ENCODE measurements at regions not wholly inside any gene's neighbourhood (a gene's known extent, or its start where the extent isn't known, plus 50 kb on each side); places are given as distances from the start of the nearest gene placed in this dataset.
"Not testable (repeated sequence)": the region's sequence is repeated elsewhere in the genome, so short reads cannot be mapped to it uniquely, and the experiment has no call there.

DNA sequence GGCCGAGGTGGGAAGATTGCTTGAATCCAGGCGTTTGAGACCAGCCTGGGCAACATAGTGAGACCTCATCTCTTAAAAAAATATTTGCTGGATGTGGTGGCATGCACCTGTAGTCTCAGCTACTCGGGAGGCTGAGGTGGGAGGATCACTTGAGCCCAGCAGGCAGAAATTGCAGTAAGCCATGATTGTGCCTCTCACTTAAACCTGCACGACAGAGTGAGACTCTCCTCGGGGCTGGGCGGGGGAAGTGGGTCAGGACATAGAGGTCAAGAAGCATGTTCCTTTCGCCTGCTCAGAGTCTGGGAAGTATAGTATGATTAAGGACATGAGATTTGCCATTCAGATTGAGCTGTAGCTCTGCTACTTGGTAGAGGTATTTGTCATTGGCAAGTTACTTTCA lies 52.3 kb downstream of the SEPTIN7 start:
- peaks cover 15 to 42% of the 10 kb centered on the region in 2 donors for H3K36me3 Mint-ChIP-seq
- not testable (repeated sequence) for DNase-seq; H3K4me3 Mint-ChIP-seq; ATAC-seq (replicated peaks); H3K27ac Mint-ChIP-seq; H3K27me3 Mint-ChIP-seq; H3K9me3 Mint-ChIP-seq
- peaks cover 25 to 45% of the 10 kb centered on the region in 2 donors for H3K4me1 Mint-ChIP-seq

- Mint-ChIP-seq H3K4me1 (peaks cover 25 to 45% of the 10 kb centered on the region in 2 donors), H3K27me3 (no peaks in the 10 kb centered on the region), H3K9me3 (peaks cover 3 to 8% of the 10 kb centered on the region in 2 donors), H3K4me3 (no peak overlapping the region), H3K27ac (no peak overlapping the region), H3K36me3 (peaks cover 17 to 49% of the 10 kb centered on the region in 2 donors)
- no peak for DNase-seq
- ATAC-seq (replicated peaks) = no peak
Measured at GRCh38 chr7:35854311-35854710, 53.5 kb downstream of the SEPTIN7 start.

DNA sequence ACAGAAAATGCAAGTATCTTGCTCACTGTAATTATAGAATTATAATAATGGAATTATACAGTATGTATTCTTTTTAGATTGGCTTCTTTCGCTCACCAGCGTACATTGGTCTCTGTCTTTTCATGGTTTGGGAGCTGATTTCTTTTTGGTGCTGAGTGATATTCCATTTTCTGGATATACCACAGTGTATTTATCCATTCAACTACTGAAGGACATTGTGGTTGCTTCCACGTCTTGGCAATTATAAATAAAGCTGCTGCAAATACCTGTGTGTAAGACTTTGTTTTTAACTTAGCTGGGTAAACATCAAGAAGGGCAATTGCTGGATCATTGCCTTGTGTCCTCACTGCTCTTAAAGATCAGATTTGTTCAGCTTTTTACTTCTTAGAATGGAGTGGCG lies 55.3 kb downstream of the SEPTIN7 start:
- ATAC-seq (replicated peaks) (no peak), DNase-seq (no peak)
- peaks cover 24 to 53% of the 10 kb centered on the region in 2 donors for H3K36me3 Mint-ChIP-seq
- H3K4me1 Mint-ChIP-seq = peaks cover 33 to 50% of the 10 kb centered on the region in 2 donors
- no peak overlapping the region for H3K4me3 Mint-ChIP-seq
- H3K9me3 Mint-ChIP-seq = peaks cover 3 to 8% of the 10 kb centered on the region in 2 donors
- H3K27me3 Mint-ChIP-seq = no peaks in the 10 kb centered on the region
- H3K27ac Mint-ChIP-seq = peak overlapping the region; percentile 56

DNA sequence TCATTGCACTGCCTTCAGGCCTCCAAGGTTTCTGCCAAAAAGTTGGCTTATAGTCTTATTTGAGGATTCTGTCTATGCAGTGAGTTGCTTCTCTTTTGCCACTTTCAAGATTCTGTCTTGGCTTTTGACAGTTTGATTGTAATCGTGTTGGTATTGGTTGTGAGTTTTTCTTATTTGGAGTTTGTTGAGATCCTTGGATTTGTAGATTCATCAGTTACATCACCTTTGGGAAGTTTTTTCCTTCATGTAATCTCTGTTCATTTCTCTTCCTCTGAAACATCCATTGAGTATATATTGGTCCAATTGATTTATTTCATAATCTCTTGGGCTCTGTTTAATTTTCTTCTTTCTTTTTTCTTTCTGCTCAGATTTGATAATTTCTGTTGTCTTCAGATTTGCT lies 59.8 kb downstream of the SEPTIN7 start:
- H3K4me3 Mint-ChIP-seq = no peak overlapping the region
- DNase-seq (no peak), ATAC-seq (replicated peaks) (no peak)
- peaks cover 23 to 54% of the 10 kb centered on the region in 2 donors for H3K36me3 Mint-ChIP-seq
- no peaks in the 10 kb centered on the region for H3K27me3 Mint-ChIP-seq
- peaks cover 3 to 8% of the 10 kb centered on the region in 2 donors for H3K9me3 Mint-ChIP-seq
- peak overlapping the region; percentile 32 for H3K27ac Mint-ChIP-seq
- peaks cover 31 to 44% of the 10 kb centered on the region in 2 donors for H3K4me1 Mint-ChIP-seq

DNA sequence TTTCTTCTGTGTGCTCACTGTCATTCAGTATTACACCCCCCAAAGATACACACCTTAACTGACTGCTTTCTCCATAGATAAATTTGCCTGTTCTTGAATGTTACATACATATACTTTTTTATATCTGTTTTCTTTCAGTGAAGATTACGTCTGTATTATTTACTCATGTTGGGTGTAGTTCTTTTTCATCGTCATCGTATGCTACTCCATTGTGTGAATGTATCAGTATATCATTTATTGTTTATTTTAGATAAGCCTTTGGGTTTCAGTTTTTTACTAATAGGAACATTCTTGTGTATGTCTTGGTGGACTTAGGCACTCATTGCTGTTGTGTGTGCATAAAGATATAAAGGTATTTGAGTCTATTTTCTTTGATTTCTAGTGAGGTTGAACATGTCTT lies 64.4 kb downstream of the SEPTIN7 start:
- Mint-ChIP-seq H3K9me3 (no peaks in the 10 kb centered on the region), H3K36me3 (peaks cover 22 to 59% of the 10 kb centered on the region in 2 donors)

GRCh38 chr7:35866186-35866585 lies 65.3 kb downstream of the SEPTIN7 start:
- Mint-ChIP-seq H3K36me3 (peaks cover 17 to 56% of the 10 kb centered on the region in 2 donors), H3K4me3 (no peak overlapping the region), H3K27me3 (no peaks in the 10 kb centered on the region), H3K4me1 (peaks cover 26 to 33% of the 10 kb centered on the region in 2 donors), H3K9me3 (no peaks in the 10 kb centered on the region), H3K27ac (no peak overlapping the region)
- no peak for DNase-seq
- no peak for ATAC-seq (replicated peaks)

More for the DNA sequence above, 64.4 kb downstream of the SEPTIN7 start:
- no peak for ATAC-seq (replicated peaks)
- Mint-ChIP-seq H3K27ac (no peak overlapping the region), H3K4me1 (peaks cover 31 to 37% of the 10 kb centered on the region in 2 donors), H3K4me3 (no peak overlapping the region), H3K27me3 (no peaks in the 10 kb centered on the region)
- no peak for DNase-seq

GRCh38 chr7:35869117-35869516 lies 68.3 kb downstream of the SEPTIN7 start:
- Mint-ChIP-seq H3K27ac (peak overlapping the region; percentile 20), H3K4me1 (peaks cover 21 to 28% of the 10 kb centered on the region in 2 donors), H3K4me3 (peak overlapping the region; percentile 2 to 40), H3K36me3 (peaks cover 18 to 53% of the 10 kb centered on the region in 2 donors)
- DNase-seq, H3K9me3 Mint-ChIP-seq, H3K27me3 Mint-ChIP-seq: not testable (repeated sequence)
- ATAC-seq (replicated peaks) = peak; percentile 27 to 56

DNA sequence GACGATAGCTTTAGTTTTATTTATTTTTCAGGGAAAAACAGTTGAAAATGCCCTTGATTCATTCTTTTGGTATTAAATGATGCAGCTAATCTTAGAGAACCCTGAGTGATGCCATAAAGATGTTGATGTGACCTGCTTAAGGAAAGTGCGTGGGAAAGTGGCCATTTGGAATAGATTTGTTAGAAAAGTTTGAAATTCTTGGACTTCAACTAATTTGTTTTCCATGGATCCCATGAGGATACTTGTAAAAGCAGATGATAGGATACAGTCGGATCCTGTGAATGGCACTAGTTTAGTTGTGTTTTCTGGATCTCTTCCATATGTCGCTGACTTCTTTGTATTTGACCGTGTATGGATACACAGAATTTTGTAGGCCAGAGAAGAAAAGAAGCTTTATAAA lies 69.0 kb downstream of the SEPTIN7 start:
- ATAC-seq (replicated peaks) = no peak
- H3K36me3 Mint-ChIP-seq = peaks cover 20 to 51% of the 10 kb centered on the region in 2 donors
- H3K4me3 Mint-ChIP-seq = no peak overlapping the region
- H3K27me3 Mint-ChIP-seq = no peaks in the 10 kb centered on the region
- DNase-seq = no peak
- H3K27ac Mint-ChIP-seq = peak overlapping the region; percentile 20
- H3K4me1 Mint-ChIP-seq = peaks cover 20 to 33% of the 10 kb centered on the region in 2 donors
- H3K9me3 Mint-ChIP-seq = no peaks in the 10 kb centered on the region

GRCh38 chr7:35871856-35872255 lies 71.0 kb downstream of the SEPTIN7 start:
- Mint-ChIP-seq H3K27ac (no peak overlapping the region), H3K27me3 (no peaks in the 10 kb centered on the region), H3K36me3 (peaks cover 18 to 35% of the 10 kb centered on the region in 2 donors), H3K9me3 (no peaks in the 10 kb centered on the region), H3K4me1 (peaks cover 20 to 33% of the 10 kb centered on the region in 2 donors), H3K4me3 (no peak overlapping the region)
- DNase-seq (no peak), ATAC-seq (replicated peaks) (no peak)

DNA sequence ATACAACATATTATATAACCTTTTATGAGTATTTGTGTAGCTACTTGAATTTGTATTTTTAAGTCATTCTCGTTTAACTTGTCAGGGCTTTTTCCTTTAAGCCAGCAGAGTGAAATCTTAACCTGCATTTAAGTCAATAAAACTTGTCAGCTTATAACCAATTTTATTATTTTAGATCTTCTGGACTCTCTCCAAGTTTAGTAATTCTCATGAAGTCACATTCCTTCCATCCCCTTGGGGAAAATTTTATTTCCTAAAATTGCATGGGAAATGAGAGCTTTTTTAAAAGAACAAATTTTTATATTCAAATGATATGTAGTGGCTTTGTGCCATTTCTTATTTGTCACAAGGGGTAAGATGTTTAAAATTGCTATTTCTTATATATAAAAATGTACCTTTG lies 74.0 kb downstream of the SEPTIN7 start:
- H3K36me3 Mint-ChIP-seq = peaks cover 24 to 33% of the 10 kb centered on the region in 2 donors
- H3K27ac Mint-ChIP-seq = no peak overlapping the region
- no peaks in the 10 kb centered on the region for H3K27me3 Mint-ChIP-seq
- no peak overlapping the region for H3K4me3 Mint-ChIP-seq
- ATAC-seq (replicated peaks) (no peak), DNase-seq (no peak)
- H3K9me3 Mint-ChIP-seq = no peaks in the 10 kb centered on the region
- peaks cover 11 to 24% of the 10 kb centered on the region in 2 donors for H3K4me1 Mint-ChIP-seq

DNA sequence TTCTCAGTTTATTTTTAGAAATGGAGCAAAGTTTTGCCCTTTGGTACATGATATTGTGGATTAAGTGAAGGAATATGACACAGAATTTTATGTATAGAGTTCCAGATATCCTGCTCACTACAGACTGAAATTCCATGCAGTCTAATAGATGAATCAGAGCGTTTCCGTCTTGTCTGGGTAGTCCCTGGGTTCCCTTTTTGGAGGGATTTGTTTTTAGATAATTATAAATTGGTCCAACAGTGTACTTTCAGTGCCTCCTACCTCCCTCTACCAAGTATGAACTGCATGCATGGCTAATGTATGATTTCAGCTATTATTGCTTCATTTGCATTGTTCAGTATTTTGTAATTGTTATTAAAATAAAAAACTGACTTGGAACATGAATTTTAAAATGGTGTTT lies 74.4 kb downstream of the SEPTIN7 start:
- H3K9me3 Mint-ChIP-seq = no peaks in the 10 kb centered on the region
- no peak for ATAC-seq (replicated peaks)
- H3K27me3 Mint-ChIP-seq = no peaks in the 10 kb centered on the region
- DNase-seq = no peak
- peaks cover 23 to 33% of the 10 kb centered on the region in 2 donors for H3K36me3 Mint-ChIP-seq
- no peak overlapping the region for H3K27ac Mint-ChIP-seq
- H3K4me3 Mint-ChIP-seq = no peak overlapping the region
- peaks cover 9 to 20% of the 10 kb centered on the region in 2 donors for H3K4me1 Mint-ChIP-seq

DNA sequence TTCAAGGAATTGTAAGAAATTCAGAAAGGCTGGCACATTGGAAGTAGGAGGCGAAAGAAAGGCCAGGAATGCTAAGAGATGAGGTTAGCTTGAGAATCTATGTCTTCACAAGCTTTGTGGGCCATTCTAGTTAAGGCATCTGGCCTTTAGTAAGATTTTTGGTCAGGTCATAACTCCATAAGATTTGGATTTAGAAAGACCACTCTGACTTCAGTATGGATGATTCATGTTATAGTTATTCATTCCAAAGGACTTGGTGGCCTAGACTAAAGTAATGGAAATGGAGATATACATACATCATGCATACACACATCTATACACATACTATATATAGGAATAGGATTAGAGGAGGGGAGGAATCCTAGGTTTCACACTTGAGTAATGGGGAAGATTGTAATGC lies 77.5 kb downstream of the SEPTIN7 start:
- Mint-ChIP-seq H3K4me1 (peaks cover 5 to 15% of the 10 kb centered on the region in 2 donors), H3K27me3 (no peaks in the 10 kb centered on the region), H3K36me3 (peaks cover 25 to 38% of the 10 kb centered on the region in 2 donors), H3K9me3 (no peaks in the 10 kb centered on the region), H3K4me3 (no peak overlapping the region), H3K27ac (peak overlapping the region; percentile 16)
- ATAC-seq (replicated peaks) (no peak), DNase-seq (no peak)

DNA sequence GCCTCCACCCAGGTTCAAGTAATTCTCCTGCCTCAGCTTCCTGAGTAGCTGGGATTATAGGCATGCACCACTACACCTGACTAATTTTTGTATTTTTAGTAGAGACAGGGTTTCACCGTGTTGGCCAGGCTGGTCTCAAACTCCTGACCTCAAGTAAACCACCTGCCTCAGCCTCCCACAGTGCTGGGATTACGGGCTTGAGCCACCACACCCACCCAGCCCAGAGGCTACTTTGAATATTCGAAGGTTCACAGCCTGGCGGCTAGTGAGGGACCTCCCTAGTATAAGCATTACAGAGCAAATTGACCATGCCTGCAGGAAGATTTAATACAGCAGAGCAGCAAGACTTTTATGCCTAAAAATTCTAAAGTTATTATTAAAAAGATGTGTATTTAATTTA lies 86.6 kb downstream of the SEPTIN7 start:
- not testable (repeated sequence) for DNase-seq; H3K27ac Mint-ChIP-seq; H3K27me3 Mint-ChIP-seq; H3K4me3 Mint-ChIP-seq; H3K9me3 Mint-ChIP-seq; ATAC-seq (replicated peaks)
- Mint-ChIP-seq H3K36me3 (peaks cover 32 to 45% of the 10 kb centered on the region in 2 donors), H3K4me1 (peaks cover 4 to 19% of the 10 kb centered on the region in 2 donors)

- H3K27me3 Mint-ChIP-seq = no peaks in the 10 kb centered on the region
- no peak for ATAC-seq (replicated peaks)
- DNase-seq = no peak
- H3K4me3 Mint-ChIP-seq = no peak overlapping the region
- peaks cover 34 to 48% of the 10 kb centered on the region in 2 donors for H3K36me3 Mint-ChIP-seq
- peaks cover 7 to 19% of the 10 kb centered on the region in 2 donors for H3K4me1 Mint-ChIP-seq
- H3K9me3 Mint-ChIP-seq = no peaks in the 10 kb centered on the region
- H3K27ac Mint-ChIP-seq = no peak overlapping the region
Measured at GRCh38 chr7:35889001-35889400, 88.1 kb downstream of the SEPTIN7 start.

DNA sequence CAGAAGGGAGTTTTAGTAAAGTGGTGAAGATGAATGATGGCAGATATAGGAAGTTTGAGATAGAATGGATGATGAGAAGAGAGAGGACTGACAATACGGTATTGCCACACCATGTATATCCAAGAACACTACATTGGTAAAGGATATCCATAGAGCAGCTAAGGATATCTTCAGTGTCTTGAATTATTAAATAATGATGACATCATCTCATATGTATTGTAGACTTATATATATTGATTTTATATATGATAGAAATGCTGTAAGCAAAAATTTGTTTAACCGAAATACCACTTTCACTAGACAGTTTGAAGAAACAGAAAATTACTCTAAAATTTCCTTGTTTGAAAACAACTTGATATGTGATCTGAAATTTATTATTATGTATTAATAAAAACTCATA lies 89.0 kb downstream of the SEPTIN7 start:
- Mint-ChIP-seq H3K4me1 (peaks cover 7 to 19% of the 10 kb centered on the region in 2 donors), H3K27me3 (no peaks in the 10 kb centered on the region), H3K27ac (peak overlapping the region; percentile 27), H3K9me3 (no peaks in the 10 kb centered on the region), H3K4me3 (no peak overlapping the region), H3K36me3 (peaks cover 37 to 49% of the 10 kb centered on the region in 2 donors)
- ATAC-seq (replicated peaks) (no peak), DNase-seq (no peak)
